Neural cell (in vitro differentiated cells): ENCODE measurements at regions not wholly inside any gene's neighbourhood (a gene's known extent, or its start where the extent isn't known, plus 50 kb on each side); places are given as distances from the start of the nearest gene placed in this dataset.

Experiments
- POLR2AphosphoS5 ChIP-seq: IDR thresholded peaks from 2 replicates; pipeline ENCODE4 v1.6.1; 2012
- TF ChIP-seq, protein P1 (sequence below): fragments of 450-650 bp; IDR thresholded peaks from 2 replicates; pipeline ENCODE4 v1.5.1; 2014; ENCODE audit warnings: antibody characterized with exemption, mild to moderate bottlenecking, moderate library complexity; ENCODE audit not compliant: poor library complexity, severe bottlenecking

GRCh38 chr4:124803026-124803425, 90.5 kb upstream of the ANKRD50 start:
- no peak for TF ChIP-seq POLR2AphosphoS5
- TF ChIP-seq, protein P1, sequence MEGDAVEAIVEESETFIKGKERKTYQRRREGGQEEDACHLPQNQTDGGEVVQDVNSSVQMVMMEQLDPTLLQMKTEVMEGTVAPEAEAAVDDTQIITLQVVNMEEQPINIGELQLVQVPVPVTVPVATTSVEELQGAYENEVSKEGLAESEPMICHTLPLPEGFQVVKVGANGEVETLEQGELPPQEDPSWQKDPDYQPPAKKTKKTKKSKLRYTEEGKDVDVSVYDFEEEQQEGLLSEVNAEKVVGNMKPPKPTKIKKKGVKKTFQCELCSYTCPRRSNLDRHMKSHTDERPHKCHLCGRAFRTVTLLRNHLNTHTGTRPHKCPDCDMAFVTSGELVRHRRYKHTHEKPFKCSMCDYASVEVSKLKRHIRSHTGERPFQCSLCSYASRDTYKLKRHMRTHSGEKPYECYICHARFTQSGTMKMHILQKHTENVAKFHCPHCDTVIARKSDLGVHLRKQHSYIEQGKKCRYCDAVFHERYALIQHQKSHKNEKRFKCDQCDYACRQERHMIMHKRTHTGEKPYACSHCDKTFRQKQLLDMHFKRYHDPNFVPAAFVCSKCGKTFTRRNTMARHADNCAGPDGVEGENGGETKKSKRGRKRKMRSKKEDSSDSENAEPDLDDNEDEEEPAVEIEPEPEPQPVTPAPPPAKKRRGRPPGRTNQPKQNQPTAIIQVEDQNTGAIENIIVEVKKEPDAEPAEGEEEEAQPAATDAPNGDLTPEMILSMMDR = no peak
